Jurkat, Clone E6-1 (cell line): ENCODE measurements at regions not wholly inside any gene's neighbourhood (a gene's known extent, or its start where the extent isn't known, plus 50 kb on each side); places are given as distances from the start of the nearest gene placed in this dataset.
"Not testable (repeated sequence)": the region's sequence is repeated elsewhere in the genome, so short reads cannot be mapped to it uniquely, and the experiment has no call there.

Experiments
- DNase-seq: peaks from one replicate; pipeline ENCODE4 v3.0.0-alpha.2; 2011; ENCODE audit warnings: low read depth, low spot score
- H3K4me3 ChIP-seq: 2 replicates; pipeline ENCODE4 v1.5.1; 2011; ENCODE audit warnings: mild to moderate bottlenecking, low read length, control low read depth, moderate library complexity

- no peak for DNase-seq
- no peak overlapping the region for H3K4me3 ChIP-seq
These were observed 143.0 kb downstream of the RAD51AP2 start for GRCh38 chr2:17375262-17375661.

GRCh38 chr2:17373741-17374140, 144.5 kb downstream of the RAD51AP2 start:
- H3K4me3 ChIP-seq = no peak overlapping the region

GRCh38 chr2:17373041-17373440, 145.2 kb downstream of the RAD51AP2 start:
- DNase-seq = no peak
- no peak overlapping the region for H3K4me3 ChIP-seq

More at GRCh38 chr2:17373741-17374140, 144.5 kb downstream of the RAD51AP2 start:
- no peak for DNase-seq

GRCh38 chr2:17363846-17364245, 154.4 kb downstream of the RAD51AP2 start:
- DNase-seq = no peak
- H3K4me3 ChIP-seq = no peak overlapping the region

- DNase-seq = no peak
These were observed 155.3 kb downstream of the RAD51AP2 start for GRCh38 chr2:17362956-17363355.

GRCh38 chr2:17355608-17356329, 162.5 kb downstream of the RAD51AP2 start:
- no peak overlapping the region for H3K4me3 ChIP-seq
- no peak for DNase-seq

More at GRCh38 chr2:17362956-17363355, 155.3 kb downstream of the RAD51AP2 start:
- no peak overlapping the region for H3K4me3 ChIP-seq

GRCh38 chr2:17353263-17353662, 165.0 kb downstream of the RAD51AP2 start:
- DNase-seq = no peak
- no peak overlapping the region for H3K4me3 ChIP-seq

GRCh38 chr2:17342692-17343091, 175.5 kb downstream of the RAD51AP2 start:
- not testable (repeated sequence) for DNase-seq, H3K4me3 ChIP-seq

- no peak overlapping the region for H3K4me3 ChIP-seq
- DNase-seq = no peak
These were observed 180.7 kb downstream of the RAD51AP2 start for GRCh38 chr2:17337507-17337906.

GRCh38 chr2:17336458-17336857, 181.8 kb downstream of the RAD51AP2 start:
- DNase-seq = no peak
- H3K4me3 ChIP-seq = no peak overlapping the region

GRCh38 chr2:17334300-17334699, 183.9 kb downstream of the RAD51AP2 start:
- DNase-seq = no peak
- H3K4me3 ChIP-seq = no peak overlapping the region

- H3K4me3 ChIP-seq = no peak overlapping the region
- DNase-seq = no peak
These were observed 186.6 kb downstream of the RAD51AP2 start for GRCh38 chr2:17331636-17332035.

GRCh38 chr2:17328161-17328560, 190.1 kb downstream of the RAD51AP2 start:
- DNase-seq = no peak
- H3K4me3 ChIP-seq = no peak overlapping the region

- no peak overlapping the region for H3K4me3 ChIP-seq
- DNase-seq = no peak
These were observed 190.6 kb downstream of the RAD51AP2 start for GRCh38 chr2:17327649-17328048.

GRCh38 chr2:17326717-17327116, 191.5 kb downstream of the RAD51AP2 start:
- no peak for DNase-seq
- H3K4me3 ChIP-seq = no peak overlapping the region

GRCh38 chr2:17323697-17324096, 194.5 kb downstream of the RAD51AP2 start:
- no peak for DNase-seq
- H3K4me3 ChIP-seq = no peak overlapping the region

- H3K4me3 ChIP-seq = no peak overlapping the region
- DNase-seq = no peak
These were observed 195.8 kb downstream of the RAD51AP2 start for GRCh38 chr2:17322461-17322860.

GRCh38 chr2:17319090-17319489, 199.2 kb downstream of the RAD51AP2 start:
- no peak overlapping the region for H3K4me3 ChIP-seq
- no peak for DNase-seq

GRCh38 chr2:17318013-17318412, 200.2 kb downstream of the RAD51AP2 start:
- no peak for DNase-seq
- no peak overlapping the region for H3K4me3 ChIP-seq

- no peak for DNase-seq
- H3K4me3 ChIP-seq = no peak overlapping the region
These were observed 200.7 kb downstream of the RAD51AP2 start for GRCh38 chr2:17317439-17317976.

GRCh38 chr2:17313261-17313660, 205.0 kb downstream of the RAD51AP2 start:
- no peak overlapping the region for H3K4me3 ChIP-seq
- no peak for DNase-seq
